Peyer's patch (tissue), 4 donors: ENCODE measurements at regions not wholly inside any gene's neighbourhood (a gene's known extent, or its start where the extent isn't known, plus 50 kb on each side); places are given as distances from the start of the nearest gene placed in this dataset.

Source experiments
- DNase-seq, 3 donors: peaks; one replicate each; pipeline ENCODE4 v3.0.0-alpha.2; 2017 to 2019
- H3K27ac ChIP-seq, 4 donors: fragments of 200-600 bp; sonication (generic); one replicate each; pipeline ENCODE4 v1.5.1; 2016 to 2019
- H3K27me3 ChIP-seq, 2 donors: fragments of 200-600 bp; sonication (generic); one replicate each; pipeline ENCODE4 v1.5.1; 2019
- H3K36me3 ChIP-seq, 3 donors: fragments of 200-600 bp; sonication (generic); one replicate each; pipeline ENCODE4 v1.5.1; 2016 to 2019
- H3K4me1 ChIP-seq, 4 donors: fragments of 200-600 bp; sonication (generic); one replicate each; pipeline ENCODE4 v1.5.1; 2016 to 2019
- H3K4me3 ChIP-seq, 4 donors: fragments of 200-600 bp; sonication (generic); 1 replicate in 3 of 4; 2 replicates in 1 of 4; pipeline ENCODE4 v1.5.1; 2016 to 2019; ENCODE audit warnings: mild to moderate bottlenecking in 1 of 4
- H3K9me3 ChIP-seq, 4 donors: fragments of 200-600 bp; sonication (generic); one replicate each; pipeline ENCODE4 v1.5.1; 2016 to 2019; ENCODE audit warnings: mild to moderate bottlenecking in 1 of 4
- CTCF ChIP-seq, 6 experiments: fragments of 450-650 bp in 4 of 6; fragments of 200-600 bp in 2 of 6; sonication (generic) in 1 of 6; IDR thresholded peaks; one replicate each; pipeline ENCODE4 v1.5.1; 2017 to 2019; ENCODE audit warnings: antibody characterized with exemption in 6 of 6, mild to moderate bottlenecking in 3 of 6, moderate library complexity in 1 of 6
- POLR2A ChIP-seq, 2 donors: fragments of 450-650 bp; IDR thresholded peaks; one replicate each; pipeline ENCODE4 v1.5.1; 2017; ENCODE audit warnings: antibody characterized with exemption in 2 of 2, mild to moderate bottlenecking in 2 of 2, moderate library complexity in 2 of 2

DNA sequence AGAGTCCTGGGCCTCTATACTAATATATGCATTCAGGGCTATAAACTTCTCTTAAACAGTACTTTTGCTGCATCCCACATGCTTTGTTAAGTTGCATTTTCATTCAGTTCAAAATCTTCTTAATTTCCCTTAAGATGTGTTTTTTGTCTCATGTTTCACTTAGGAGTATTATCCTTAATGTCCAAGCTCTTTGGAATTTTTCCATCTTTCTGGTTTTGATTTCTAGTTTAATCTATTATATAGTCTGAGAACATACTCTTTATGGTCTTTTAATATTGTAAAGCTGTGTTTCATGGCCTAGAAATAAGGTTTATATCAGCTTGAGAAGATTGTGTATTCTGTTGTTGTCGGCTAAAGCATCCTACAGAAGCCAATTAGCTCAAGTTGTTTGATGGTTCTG is 1041.8 kb downstream of the PLA2G4A start:
- Histone ChIP-seq H3K4me3 (no peak overlapping the region), H3K27ac (no peak overlapping the region), H3K27me3 (no peaks in the 10 kb centered on the region), H3K36me3 (no peaks in the 10 kb centered on the region), H3K9me3 (no peaks in the 10 kb centered on the region), H3K4me1 (no peaks in the 10 kb centered on the region)
- no peak for DNase-seq
- TF ChIP-seq CTCF (IDR thresholded peaks at IDR 0.05) = no peak
- no peak for TF ChIP-seq POLR2A (IDR thresholded peaks at IDR 0.05)

GRCh38 chr1:187871177-187871845 is 1042.6 kb downstream of the PLA2G4A start:
- Histone ChIP-seq H3K36me3 (no peaks in the 10 kb centered on the region), H3K9me3 (no peaks in the 10 kb centered on the region), H3K27me3 (no peaks in the 10 kb centered on the region), H3K27ac (no peak overlapping the region), H3K4me1 (no peaks in the 10 kb centered on the region), H3K4me3 (no peak overlapping the region)
- no peak for DNase-seq
- TF ChIP-seq CTCF (IDR thresholded peaks at IDR 0.05) = no peak

GRCh38 chr1:187872550-187872949 is 1043.8 kb downstream of the PLA2G4A start:
- no peaks in the 10 kb centered on the region for H3K27me3 ChIP-seq
- no peak for DNase-seq
- H3K9me3 ChIP-seq = no peaks in the 10 kb centered on the region
- H3K4me1 ChIP-seq = no peaks in the 10 kb centered on the region
- no peak overlapping the region for H3K27ac ChIP-seq
- no peak for TF ChIP-seq CTCF (IDR thresholded peaks at IDR 0.05)
- TF ChIP-seq POLR2A (IDR thresholded peaks at IDR 0.05) = no peak
- H3K4me3 ChIP-seq = no peak overlapping the region
- no peaks in the 10 kb centered on the region for H3K36me3 ChIP-seq

DNA sequence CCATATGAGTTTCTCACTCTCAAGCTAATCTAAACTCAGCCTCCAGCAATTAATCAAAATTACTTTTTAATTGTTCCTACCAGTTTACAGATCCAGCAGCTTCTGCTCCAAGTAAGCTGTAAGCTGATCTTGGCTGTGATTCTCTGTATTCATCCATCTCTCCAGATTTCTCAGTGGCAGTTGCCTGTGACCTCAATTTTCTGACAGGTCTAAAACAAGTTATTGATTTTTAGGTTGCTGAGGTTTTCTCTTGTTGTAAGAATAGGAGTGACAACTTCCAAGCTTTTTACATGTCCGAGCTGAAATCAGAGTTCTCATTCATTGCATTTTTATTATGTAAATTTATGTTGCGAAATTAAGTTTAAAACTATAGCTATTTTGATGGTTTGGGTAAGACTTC is 1044.4 kb downstream of the PLA2G4A start:
- TF ChIP-seq CTCF (IDR thresholded peaks at IDR 0.05) (no peak), POLR2A (IDR thresholded peaks at IDR 0.05) (no peak)
- H3K9me3 ChIP-seq = no peaks in the 10 kb centered on the region
- no peaks in the 10 kb centered on the region for H3K27me3 ChIP-seq
- DNase-seq = no peak
- no peak overlapping the region for H3K4me3 ChIP-seq
- H3K4me1 ChIP-seq = no peaks in the 10 kb centered on the region
- H3K36me3 ChIP-seq = no peaks in the 10 kb centered on the region
- H3K27ac ChIP-seq = no peak overlapping the region

- TF ChIP-seq CTCF (IDR thresholded peaks at IDR 0.05) (no peak), POLR2A (IDR thresholded peaks at IDR 0.05) (no peak)
- DNase-seq = no peak
- Histone ChIP-seq H3K4me3 (no peak overlapping the region), H3K4me1 (no peaks in the 10 kb centered on the region), H3K27me3 (no peaks in the 10 kb centered on the region), H3K36me3 (no peaks in the 10 kb centered on the region), H3K9me3 (no peaks in the 10 kb centered on the region), H3K27ac (no peak overlapping the region)
Measured at GRCh38 chr1:187876775-187877174, 1048.0 kb downstream of the PLA2G4A start.

DNA sequence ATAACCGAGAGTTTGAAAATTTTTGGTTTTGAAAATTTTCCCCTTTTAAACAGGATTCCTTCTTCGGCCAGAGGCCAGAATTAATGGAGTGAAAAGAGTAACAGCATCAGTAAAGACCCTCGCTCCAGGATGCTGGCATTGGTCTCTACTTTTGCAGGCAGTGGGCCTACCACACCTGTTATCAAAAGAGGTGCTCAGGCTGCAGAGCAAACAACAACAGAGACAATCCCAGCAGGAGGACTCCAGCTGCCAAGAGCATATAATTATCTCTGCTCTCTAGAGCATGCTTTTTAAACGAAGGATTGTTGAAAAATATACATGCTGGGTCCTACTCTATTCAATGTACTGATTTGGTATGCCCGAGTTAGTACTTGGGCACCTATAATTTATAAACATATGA is 1048.5 kb downstream of the PLA2G4A start:
- Histone ChIP-seq H3K27ac (no peak overlapping the region), H3K36me3 (no peaks in the 10 kb centered on the region), H3K4me1 (no peaks in the 10 kb centered on the region), H3K9me3 (no peaks in the 10 kb centered on the region), H3K27me3 (no peaks in the 10 kb centered on the region), H3K4me3 (no peak overlapping the region)
- no peak for TF ChIP-seq POLR2A (IDR thresholded peaks at IDR 0.05)
- no peak for TF ChIP-seq CTCF (IDR thresholded peaks at IDR 0.05)
- DNase-seq = no peak
